LHCN-M2 (cell line): ENCODE measurements at regions not wholly inside any gene's neighbourhood (a gene's known extent, or its start where the extent isn't known, plus 50 kb on each side); places are given as distances from the start of the nearest gene placed in this dataset.
"Not testable (repeated sequence)": the region's sequence is repeated elsewhere in the genome, so short reads cannot be mapped to it uniquely, and the experiment has no call there.

Source experiments
- DNase-seq: peaks from one replicate; pipeline ENCODE4 v3.0.0-alpha.2; 2012; ENCODE audit warnings: low read depth

DNA sequence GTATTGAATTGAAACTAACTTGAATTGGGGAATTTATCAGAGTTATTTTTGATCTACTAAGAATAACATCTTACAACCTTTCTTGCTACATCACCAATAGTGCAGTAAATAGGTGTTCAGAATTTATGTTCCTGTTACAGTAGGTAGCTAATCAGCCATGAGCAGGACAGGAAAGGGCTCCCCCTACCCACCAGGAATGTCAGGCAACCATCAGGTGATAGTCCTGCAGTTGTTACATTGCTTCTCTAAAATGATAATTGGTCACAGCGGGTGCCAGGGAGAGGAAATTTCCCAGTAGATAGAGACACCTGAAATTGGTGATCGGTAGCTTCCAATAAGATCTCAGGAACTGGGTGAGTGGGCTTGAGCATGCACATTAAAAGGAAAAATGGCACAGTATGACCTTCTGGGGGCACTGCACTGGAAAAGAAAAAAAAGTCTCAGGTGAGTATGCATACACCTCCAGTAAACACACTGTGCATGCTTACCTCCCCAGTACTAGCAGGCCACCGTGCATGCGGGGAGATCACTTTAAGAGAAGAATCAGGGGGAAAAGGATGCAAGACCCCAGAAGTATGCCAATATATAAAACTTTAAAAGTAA is 1092.0 kb upstream of the LRRTM1 start:
- DNase-seq = no peak

- no peak for DNase-seq
These were observed 1091.2 kb upstream of the LRRTM1 start for GRCh38 chr2:81395746-81396145.

GRCh38 chr2:81389203-81389602 is 1084.7 kb upstream of the LRRTM1 start:
- DNase-seq = no peak

- no peak for DNase-seq
These were observed 1059.2 kb upstream of the LRRTM1 start for GRCh38 chr2:81363800-81364199.

GRCh38 chr2:81362468-81362867 is 1057.9 kb upstream of the LRRTM1 start:
- not testable (repeated sequence) for DNase-seq

DNA sequence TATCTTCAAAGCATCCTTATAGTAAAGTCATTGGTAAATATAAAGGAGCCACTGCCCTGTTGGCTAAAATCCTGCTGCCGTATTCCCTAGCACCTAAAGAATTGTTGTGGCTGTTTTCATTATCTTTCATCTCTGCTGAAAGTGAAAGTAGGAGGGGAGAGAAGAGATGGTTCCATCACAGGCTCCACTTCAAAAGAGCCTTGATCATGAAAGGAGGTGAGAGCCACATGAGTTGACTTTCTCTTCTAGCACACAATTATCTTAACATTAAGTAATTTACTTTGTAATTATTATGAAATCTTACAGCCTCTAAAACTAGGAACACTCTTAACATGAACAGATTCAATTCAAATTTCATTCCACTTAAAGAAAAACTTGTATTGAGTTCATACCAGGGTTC is 1050.9 kb upstream of the LRRTM1 start:
- no peak for DNase-seq

GRCh38 chr2:81334046-81334445 is 1029.5 kb upstream of the LRRTM1 start:
- DNase-seq = no peak

DNA sequence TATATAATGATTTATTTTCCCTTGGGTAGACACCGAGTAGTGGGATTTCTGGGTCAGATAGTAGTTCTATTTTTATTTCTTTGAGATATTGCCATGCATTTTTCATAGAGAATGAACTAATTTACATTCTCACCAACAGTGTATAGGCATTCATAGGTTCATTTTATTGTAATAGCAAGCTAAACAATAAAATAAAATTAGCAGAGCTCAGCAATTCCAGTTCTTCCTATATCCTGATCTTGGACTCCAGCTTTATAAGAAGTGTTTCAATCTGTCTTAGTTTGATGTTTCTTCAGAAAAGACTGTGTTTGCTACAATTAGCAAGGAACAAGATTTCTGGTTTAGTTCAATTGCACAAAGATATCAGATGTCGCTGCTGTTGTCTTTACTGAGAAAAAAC is 1024.4 kb upstream of the LRRTM1 start:
- DNase-seq = no peak

- no peak for DNase-seq
These were observed 1023.4 kb upstream of the LRRTM1 start for GRCh38 chr2:81327911-81328310.

- no peak for DNase-seq
These were observed 1019.5 kb upstream of the LRRTM1 start for GRCh38 chr2:81324046-81324445.

DNA sequence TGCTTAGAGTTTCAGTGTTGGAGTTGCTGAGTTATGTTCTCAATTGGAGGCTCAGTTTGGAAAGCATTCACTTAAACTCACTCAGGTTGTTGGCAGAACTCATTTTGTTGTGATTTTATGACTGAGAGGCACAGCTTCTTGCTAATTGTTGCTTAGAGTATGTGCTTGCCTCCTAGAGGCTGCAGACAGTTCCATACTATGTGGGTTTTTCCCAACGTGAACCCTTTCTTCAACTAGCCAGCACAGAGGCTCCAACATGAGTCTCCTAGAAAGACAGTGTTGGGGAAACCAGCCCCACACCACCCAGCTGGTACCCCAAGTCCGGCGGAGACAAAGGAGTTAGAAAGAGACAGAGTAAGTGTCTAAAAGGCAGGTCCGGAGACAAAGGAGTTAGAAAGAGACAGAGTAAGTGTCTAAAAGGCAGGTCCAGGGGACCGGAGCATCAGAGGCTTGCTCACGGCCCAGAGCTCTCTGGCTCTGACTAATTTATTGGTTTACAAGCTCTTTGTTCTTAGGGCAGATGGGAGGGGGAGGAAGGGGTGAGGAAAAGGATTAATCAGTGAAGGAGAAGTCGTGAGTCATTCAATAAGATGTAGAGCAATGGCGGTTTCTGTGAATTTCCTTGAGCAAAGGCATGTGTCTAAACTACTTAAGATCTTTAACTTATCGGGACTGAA is 999.7 kb upstream of the LRRTM1 start:
- DNase-seq = no peak

DNA sequence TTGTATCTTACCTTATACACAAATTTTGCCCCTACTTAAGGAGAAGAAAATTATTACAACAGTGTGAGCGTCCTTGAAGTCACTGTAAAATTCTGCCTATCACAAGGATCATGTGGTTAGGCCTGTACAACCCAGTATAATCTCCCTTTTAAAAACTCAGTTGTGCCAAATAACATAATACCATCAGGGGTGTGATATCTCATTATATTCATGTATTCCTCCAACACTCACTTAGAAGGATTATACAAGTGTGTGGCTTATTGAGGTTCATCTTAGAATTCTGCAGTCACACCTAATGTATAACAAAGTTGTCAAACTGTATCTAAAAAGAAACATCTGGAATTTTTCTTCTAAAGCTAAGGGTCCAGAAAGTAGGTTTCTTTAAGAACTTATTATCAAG is 998.8 kb upstream of the LRRTM1 start:
- DNase-seq = no peak

- DNase-seq = no peak
These were observed 995.3 kb upstream of the LRRTM1 start for GRCh38 chr2:81299841-81300240.

GRCh38 chr2:81290846-81291245 is 986.3 kb upstream of the LRRTM1 start:
- DNase-seq = no peak

GRCh38 chr2:81283081-81283480 is 978.5 kb upstream of the LRRTM1 start:
- DNase-seq = no peak

DNA sequence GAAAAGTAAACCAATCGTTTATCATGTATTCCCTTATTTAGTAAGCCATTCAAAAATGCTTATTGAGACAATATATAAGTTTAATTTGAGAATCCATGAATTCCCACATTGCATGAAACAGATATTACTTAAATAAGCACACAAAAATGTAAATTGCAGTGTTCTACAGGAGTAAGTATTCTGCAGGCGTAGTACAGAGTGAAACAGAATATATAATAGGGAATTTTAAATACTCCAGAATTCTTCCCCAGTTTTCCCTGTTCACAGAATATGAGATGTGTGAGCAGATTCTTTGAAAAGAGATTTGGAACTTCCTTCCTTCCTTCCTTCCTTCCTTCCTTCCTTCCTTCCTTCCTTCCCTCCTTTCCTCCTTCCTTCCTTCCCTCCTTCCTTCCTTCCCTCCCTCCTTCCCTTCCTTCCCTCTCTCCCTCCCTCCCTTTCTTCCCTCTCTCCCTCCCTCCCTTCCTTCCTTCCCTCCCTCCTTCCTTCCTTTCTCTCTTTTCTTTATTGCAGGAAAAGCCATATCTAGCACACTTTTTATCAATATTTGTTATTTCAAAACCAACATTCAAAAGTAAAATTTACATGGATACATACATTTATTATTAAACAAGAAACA is 977.7 kb upstream of the LRRTM1 start:
- no peak for DNase-seq

DNA sequence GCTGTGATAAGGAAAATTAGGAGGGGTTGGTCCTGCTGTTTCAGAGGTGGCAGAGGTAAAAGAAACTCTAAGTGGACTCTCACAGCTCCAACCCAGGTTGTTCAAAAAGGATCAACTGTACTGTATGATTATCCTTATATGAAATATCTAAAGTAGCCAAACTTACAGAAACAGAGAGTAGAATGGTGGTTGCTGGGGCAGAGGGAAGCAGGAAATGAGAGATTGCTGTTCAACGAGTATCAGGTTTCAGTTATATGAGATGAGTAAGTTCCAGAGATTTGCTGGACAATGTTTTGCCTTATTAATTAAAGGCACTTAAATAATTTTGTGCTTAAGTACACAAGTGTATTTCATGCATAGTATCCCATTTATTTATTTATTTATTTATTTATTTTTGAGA is 972.0 kb upstream of the LRRTM1 start:
- no peak for DNase-seq

GRCh38 chr2:81266106-81266505 is 961.6 kb upstream of the LRRTM1 start:
- DNase-seq = no peak

DNA sequence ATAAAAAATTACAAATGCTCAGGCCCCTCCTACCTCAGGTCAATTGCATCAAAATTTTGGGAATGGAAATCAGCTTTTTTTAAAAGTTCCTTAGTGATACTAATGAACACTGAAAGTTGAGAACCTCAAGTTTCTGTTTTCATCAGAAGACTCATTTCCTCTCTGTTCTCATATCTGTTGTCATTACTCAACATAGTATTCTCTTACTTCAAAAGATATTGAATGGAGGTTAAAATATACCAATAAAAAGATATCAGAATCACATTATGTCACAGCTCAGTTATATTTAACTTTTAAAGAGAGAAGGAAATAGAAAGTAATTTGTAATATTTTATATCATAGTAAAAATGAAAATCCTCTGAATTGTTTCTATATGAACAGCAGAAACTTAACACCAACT is 959.4 kb upstream of the LRRTM1 start:
- DNase-seq = no peak

DNA sequence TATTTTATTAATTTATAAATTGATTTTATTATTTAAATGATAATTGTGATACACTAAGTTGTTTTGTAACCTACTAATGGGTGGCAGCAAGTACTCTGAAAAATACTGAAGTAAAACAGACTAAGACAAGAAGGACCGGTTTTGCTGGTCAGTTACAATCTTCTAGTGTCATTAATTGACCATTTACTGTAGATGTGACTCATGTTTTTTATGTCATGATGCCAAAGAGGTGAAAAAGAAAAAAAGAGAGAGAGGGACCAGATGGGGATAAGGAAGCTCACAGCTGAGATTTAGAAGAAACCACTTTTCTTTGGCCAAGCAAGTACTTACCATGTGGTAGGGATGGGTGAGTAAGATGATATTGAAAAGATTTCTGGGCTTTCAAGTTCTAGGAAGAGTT is 955.8 kb upstream of the LRRTM1 start:
- DNase-seq = no peak

- no peak for DNase-seq
These were observed 945.7 kb upstream of the LRRTM1 start for GRCh38 chr2:81250270-81250669.

DNA sequence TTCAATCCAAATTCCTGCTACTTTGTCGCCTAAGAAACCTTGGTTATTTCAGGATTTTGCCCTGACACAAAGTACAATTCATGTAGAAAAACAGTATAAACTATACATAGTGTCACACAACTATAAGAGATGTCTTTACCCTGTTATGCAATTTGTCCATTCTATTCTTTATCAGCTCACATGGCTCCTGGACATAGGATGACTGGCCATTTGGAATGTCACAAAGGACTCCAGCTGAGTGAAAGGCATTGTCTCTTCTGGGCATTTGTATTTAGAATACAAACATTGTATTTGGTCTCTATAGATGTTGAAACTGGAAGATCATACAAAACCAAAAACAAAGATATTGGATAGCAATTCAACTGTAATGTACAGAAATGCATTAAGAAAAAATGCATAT is 944.6 kb upstream of the LRRTM1 start:
- DNase-seq = no peak

- DNase-seq = no peak
These were observed 943.1 kb upstream of the LRRTM1 start for GRCh38 chr2:81247648-81248047.
